Fibroblast of lung (primary cell): ENCODE measurements at regions not wholly inside any gene's neighbourhood (a gene's known extent, or its start where the extent isn't known, plus 50 kb on each side); places are given as distances from the start of the nearest gene placed in this dataset.

Source experiments
- DNase-seq, 2 donors: peaks; one replicate each; pipeline versions ENCODE4 v3.0.0 to v3.0.0-alpha.2; 2010; ENCODE audit warnings: low read depth in 2 of 2
- H2AFZ ChIP-seq: 2 replicates; pipeline ENCODE4 v1.5.1; 2012; ENCODE audit warnings: low read length, control low read depth, inconsistent platforms
- H3K27ac ChIP-seq: 2 replicates; pipeline ENCODE4 v1.5.1; 2011; ENCODE audit warnings: low read length, control low read depth; ENCODE audit not compliant: insufficient read depth
- H3K27me3 ChIP-seq: 2 replicates; pipeline ENCODE4 v1.5.1; 2011; ENCODE audit warnings: mild to moderate bottlenecking, low read length; ENCODE audit not compliant: control insufficient read depth, insufficient read depth
- H3K36me3 ChIP-seq: 2 replicates; pipeline ENCODE4 v1.5.1; 2011; ENCODE audit warnings: low read length; ENCODE audit not compliant: control insufficient read depth, insufficient read depth
- H3K4me1 ChIP-seq: 2 replicates; pipeline ENCODE4 v1.5.1; 2011; ENCODE audit warnings: low read length; ENCODE audit not compliant: control insufficient read depth, insufficient read depth; ENCODE audit errors: extremely low read depth
- H3K4me2 ChIP-seq: 2 replicates; pipeline ENCODE4 v1.5.1; 2011; ENCODE audit warnings: low read length, control low read depth; ENCODE audit not compliant: insufficient read depth; ENCODE audit errors: extremely low read depth
- H3K4me3 ChIP-seq, 4 experiments: fragments of 200-600 bp in 1 of 4; sonication (generic) in 1 of 4; replicated peaks in 1 of 4; 2 replicates each; pipeline ENCODE4 v1.5.1; 2011 to 2016; ENCODE audit warnings: low read length in 4 of 4, low read depth in 3 of 4, mild to moderate bottlenecking in 3 of 4, control low read depth in 2 of 4, inconsistent platforms in 1 of 4, mixed read lengths in 1 of 4; ENCODE audit not compliant: insufficient read depth in 1 of 4; ENCODE audit errors: control extremely low read depth in 1 of 4
- H3K79me2 ChIP-seq: 2 replicates; pipeline ENCODE4 v1.5.1; 2012; ENCODE audit warnings: mild to moderate bottlenecking, low read length, inconsistent platforms; ENCODE audit not compliant: control insufficient read depth, insufficient read depth
- H3K9ac ChIP-seq: 2 replicates; pipeline ENCODE4 v1.5.1; 2011; ENCODE audit warnings: mild to moderate bottlenecking, low read length, control low read depth; ENCODE audit not compliant: insufficient read depth
- H3K9me3 ChIP-seq: 2 replicates; pipeline ENCODE4 v1.5.1; 2012; ENCODE audit warnings: low read depth, low read length; ENCODE audit not compliant: control insufficient read depth, insufficient read depth
- H4K20me1 ChIP-seq: 2 replicates; pipeline ENCODE4 v1.5.1; 2011; ENCODE audit warnings: low read length; ENCODE audit not compliant: control insufficient read depth, insufficient read depth; ENCODE audit errors: extremely low read depth
- CTCF ChIP-seq, 2 donors: IDR thresholded peaks in 1 of 2; conservative IDR thresholded peaks in 1 of 2; 1 replicate in 1 of 2; 2 replicates in 1 of 2; pipeline ENCODE4 v1.5.1; 2011 to 2012; ENCODE audit warnings: low read length in 2 of 2, control low read depth in 1 of 2, inconsistent platforms in 1 of 2, low read depth in 1 of 2, mild to moderate bottlenecking in 1 of 2
- EZH2 ChIP-seq: IDR thresholded peaks from 2 replicates; pipeline ENCODE4 v1.5.1; 2012; ENCODE audit warnings: low read length, control low read depth, mild to moderate bottlenecking; ENCODE audit errors: missing control alignments

- TF ChIP-seq CTCF (conservative IDR thresholded peaks at IDR 0.05 in 1 of 2, IDR thresholded peaks at IDR 0.05 in 1 of 2; ENCODE audit: low read depth in 1 of 2, low read length in 2 of 2) (no peak), EZH2 (no peak)
- no peaks in the 10 kb centered on the region for H4K20me1 ChIP-seq
- H2AFZ ChIP-seq: no peak overlapping the region
- H3K4me2 ChIP-seq: no peak overlapping the region
- no peaks in the 10 kb centered on the region for H3K4me1 ChIP-seq
- H3K9me3 ChIP-seq: no peaks in the 10 kb centered on the region
- no peak overlapping the region for H3K4me3 ChIP-seq
- no peaks in the 10 kb centered on the region for H3K36me3 ChIP-seq
- no peak overlapping the region for H3K27ac ChIP-seq
- H3K9ac ChIP-seq: no peak overlapping the region
- no peaks in the 10 kb centered on the region for H3K27me3 ChIP-seq
- H3K79me2 ChIP-seq: no peaks in the 10 kb centered on the region
- no peak for DNase-seq
Measured at GRCh38 chr18:24679062-24679461, 218.6 kb downstream of the HRH4 start.

DNA sequence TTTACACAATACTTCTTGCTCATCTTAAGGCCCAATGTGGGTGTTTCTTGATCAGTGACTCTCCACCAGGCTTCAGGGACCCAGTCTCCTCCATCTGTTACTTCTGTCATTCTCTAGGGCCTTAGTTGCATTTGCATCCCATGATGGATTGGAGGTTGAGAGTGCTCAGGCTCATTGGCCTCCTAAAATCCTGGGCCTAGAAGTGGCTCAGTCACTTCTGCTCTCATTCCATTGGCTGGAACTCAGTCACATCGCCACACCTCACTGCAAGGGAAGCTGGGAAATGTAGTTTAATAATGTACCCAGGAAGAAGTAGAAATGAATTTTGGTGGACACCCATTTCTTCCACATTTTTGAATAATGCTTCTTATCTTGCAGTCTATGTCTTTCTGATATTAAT, 223.5 kb downstream of the HRH4 start:
- Histone ChIP-seq H3K27me3 (no peaks in the 10 kb centered on the region), H3K27ac (no peak overlapping the region), H3K4me3 (no peak overlapping the region), H3K79me2 (no peaks in the 10 kb centered on the region), H4K20me1 (peaks cover 2% of the 10 kb centered on the region), H3K4me1 (no peaks in the 10 kb centered on the region), H3K36me3 (no peaks in the 10 kb centered on the region), H3K4me2 (no peak overlapping the region), H3K9ac (no peak overlapping the region), H3K9me3 (no peaks in the 10 kb centered on the region), H2AFZ (no peak overlapping the region)
- TF ChIP-seq CTCF (conservative IDR thresholded peaks at IDR 0.05 in 1 of 2, IDR thresholded peaks at IDR 0.05 in 1 of 2; ENCODE audit: low read depth in 1 of 2, low read length in 2 of 2) (no peak), EZH2 (no peak)
- DNase-seq: no peak

DNA sequence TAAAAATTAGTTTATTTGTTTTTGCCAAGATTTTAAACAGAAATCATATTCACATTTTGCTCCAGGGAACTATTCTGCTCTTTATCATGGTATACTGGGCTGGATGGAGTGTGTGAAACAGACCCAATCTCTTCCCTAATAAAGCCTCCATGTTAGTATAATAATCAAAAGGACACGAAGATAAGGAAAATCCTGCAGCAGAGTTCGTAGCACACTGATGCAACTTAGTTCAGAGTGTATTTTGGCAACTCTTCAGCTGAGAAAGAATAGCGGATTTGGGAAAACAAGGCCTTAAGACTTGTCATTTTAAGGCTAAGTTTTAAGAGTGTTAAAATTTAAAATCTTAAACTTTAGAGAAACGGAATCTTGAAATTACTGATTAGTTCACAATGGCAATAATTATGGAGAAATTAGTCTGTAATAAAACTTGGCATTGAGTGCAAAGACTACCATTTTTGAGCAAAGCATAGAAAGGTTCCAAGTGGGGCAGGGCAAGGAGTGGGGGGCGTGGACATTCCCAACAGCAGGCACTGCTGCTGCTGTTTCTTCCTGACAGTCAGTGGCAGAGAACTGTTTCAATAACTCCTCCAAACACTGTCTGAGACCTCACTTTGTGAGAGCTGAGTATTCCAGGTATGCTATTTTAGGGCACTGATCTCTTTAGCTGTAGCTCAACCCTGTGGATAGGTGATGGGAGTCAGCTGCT, 225.0 kb downstream of the HRH4 start:
- no peaks in the 10 kb centered on the region for H3K79me2 ChIP-seq
- TF ChIP-seq CTCF (conservative IDR thresholded peaks at IDR 0.05 in 1 of 2, IDR thresholded peaks at IDR 0.05 in 1 of 2; ENCODE audit: low read depth in 1 of 2, low read length in 2 of 2) (no peak), EZH2 (no peak)
- no peaks in the 10 kb centered on the region for H3K4me1 ChIP-seq
- no peak overlapping the region for H3K9ac ChIP-seq
- no peaks in the 10 kb centered on the region for H3K36me3 ChIP-seq
- no peak overlapping the region for H3K4me3 ChIP-seq
- peaks cover 2% of the 10 kb centered on the region for H4K20me1 ChIP-seq
- H3K27ac ChIP-seq: no peak overlapping the region
- H3K4me2 ChIP-seq: no peak overlapping the region
- H2AFZ ChIP-seq: no peak overlapping the region
- H3K9me3 ChIP-seq: no peaks in the 10 kb centered on the region
- H3K27me3 ChIP-seq: no peaks in the 10 kb centered on the region
- peak in 1 of 2 donors; percentile 5 for DNase-seq
